Skeletal muscle satellite cell (primary cell): ENCODE measurements at regions not wholly inside any gene's neighbourhood (a gene's known extent, or its start where the extent isn't known, plus 50 kb on each side); places are given as distances from the start of the nearest gene placed in this dataset.
"Not testable (repeated sequence)": the region's sequence is repeated elsewhere in the genome, so short reads cannot be mapped to it uniquely, and the experiment has no call there.

Experiments used
- H3K27me3 ChIP-seq: 2 replicates; pipeline ENCODE4 v1.7.0; 2013; ENCODE audit warnings: low read length; ENCODE audit not compliant: control insufficient read depth, insufficient read depth
- H3K36me3 ChIP-seq: 2 replicates; pipeline ENCODE4 v1.7.0; 2013; ENCODE audit warnings: mild to moderate bottlenecking, control low read depth, low read length; ENCODE audit not compliant: insufficient read depth
- H3K4me1 ChIP-seq: 2 replicates; pipeline ENCODE4 v1.7.0; 2013; ENCODE audit warnings: low read length; ENCODE audit not compliant: control insufficient read depth, insufficient read depth
- H3K4me2 ChIP-seq: 2 replicates; pipeline ENCODE4 v1.7.0; 2013; ENCODE audit warnings: mild to moderate bottlenecking, low read length
- H3K4me3 ChIP-seq: 2 replicates; pipeline ENCODE4 v1.7.0; 2013; ENCODE audit warnings: low read length
- H3K9ac ChIP-seq: 2 replicates; pipeline ENCODE4 v1.7.0; 2013; ENCODE audit warnings: mild to moderate bottlenecking, low read depth, low read length, moderate library complexity
- H3K9me3 ChIP-seq: replicated peaks from 2 replicates; pipeline ENCODE4 v1.7.0; 2013; ENCODE audit warnings: mild to moderate bottlenecking, control low read depth, low read length

DNA sequence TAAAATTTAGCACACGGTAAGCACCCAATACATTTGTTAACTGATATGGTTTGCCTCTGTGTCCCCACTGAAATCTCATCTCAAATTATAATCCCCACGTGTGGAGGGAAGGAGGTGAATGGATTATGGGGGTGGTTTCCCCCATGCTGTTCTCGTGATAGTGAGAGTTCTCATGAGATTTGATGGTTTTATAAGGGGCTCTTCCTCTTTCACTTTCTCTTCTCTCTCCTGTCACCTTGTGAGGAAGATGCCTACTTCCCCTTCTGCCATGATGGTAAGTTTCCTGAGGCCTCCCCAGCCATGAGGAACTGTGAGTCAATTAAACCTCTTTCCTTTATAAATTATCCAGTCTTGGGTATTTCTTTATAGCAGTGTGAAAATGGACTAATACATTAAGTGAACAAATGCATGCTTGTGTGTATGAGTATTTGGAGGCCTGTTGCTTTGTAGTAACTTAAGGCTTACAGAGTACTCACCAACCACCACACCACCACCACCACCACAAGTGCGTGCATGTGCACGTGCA, 159.8 kb downstream of the MTX2 start:
- not testable (repeated sequence) for H3K4me3 ChIP-seq, H3K4me1 ChIP-seq, H3K27me3 ChIP-seq, H3K9me3 ChIP-seq, H3K9ac ChIP-seq, H3K4me2 ChIP-seq, H3K36me3 ChIP-seq

DNA sequence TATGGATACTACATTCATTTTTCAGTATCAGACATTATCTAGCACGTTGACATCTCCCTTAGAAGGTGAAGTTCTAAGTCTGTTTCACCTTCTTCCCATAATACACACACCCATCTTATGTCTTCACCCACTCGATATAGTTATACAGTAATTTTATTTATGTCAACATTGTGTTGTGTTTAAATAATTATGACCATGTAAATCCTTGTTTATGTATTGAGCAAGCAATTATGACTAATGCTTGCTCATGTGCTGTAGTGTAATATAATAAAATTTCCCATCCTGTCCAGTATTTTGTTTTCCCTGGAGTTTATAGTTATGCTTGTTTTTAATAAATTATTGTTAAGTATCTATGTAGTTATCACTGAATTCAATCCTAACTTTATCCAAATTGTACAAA, 163.2 kb downstream of the MTX2 start:
- Histone ChIP-seq H3K4me3 (no peak overlapping the region), H3K36me3 (no peaks in the 10 kb centered on the region), H3K4me2 (no peak overlapping the region)

DNA sequence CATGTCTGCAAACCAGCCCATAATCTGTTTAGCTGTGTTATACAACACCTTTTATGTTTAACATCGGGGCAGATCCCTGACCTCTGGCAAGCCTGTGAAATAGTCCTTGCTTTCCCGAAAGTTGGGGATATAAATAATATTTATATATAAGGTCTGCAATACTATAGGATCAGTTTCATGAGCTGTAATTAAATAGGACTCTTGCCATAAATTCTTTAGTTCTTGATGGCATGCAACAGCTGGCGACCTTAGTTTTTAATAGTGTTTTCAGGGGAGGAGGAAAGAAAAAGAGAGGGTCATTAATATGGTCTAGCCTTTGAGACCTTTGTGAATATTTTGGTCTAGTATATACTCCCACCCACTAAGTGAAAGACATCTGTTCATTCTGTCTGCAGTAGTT, 166.5 kb downstream of the MTX2 start:
- H3K4me2 ChIP-seq, result no peak overlapping the region
- peaks cover 3% of the 10 kb centered on the region for H3K4me1 ChIP-seq
- H3K4me3 ChIP-seq, result no peak overlapping the region
- no peaks in the 10 kb centered on the region for H3K27me3 ChIP-seq
- H3K9me3 ChIP-seq, result no peaks in the 10 kb centered on the region
- no peak overlapping the region for H3K9ac ChIP-seq
- H3K36me3 ChIP-seq, result no peaks in the 10 kb centered on the region

More for the DNA sequence above, 163.2 kb downstream of the MTX2 start:
- Histone ChIP-seq H3K9ac (no peak overlapping the region), H3K4me1 (peaks cover 3% of the 10 kb centered on the region), H3K27me3 (no peaks in the 10 kb centered on the region), H3K9me3 (no peaks in the 10 kb centered on the region)

DNA sequence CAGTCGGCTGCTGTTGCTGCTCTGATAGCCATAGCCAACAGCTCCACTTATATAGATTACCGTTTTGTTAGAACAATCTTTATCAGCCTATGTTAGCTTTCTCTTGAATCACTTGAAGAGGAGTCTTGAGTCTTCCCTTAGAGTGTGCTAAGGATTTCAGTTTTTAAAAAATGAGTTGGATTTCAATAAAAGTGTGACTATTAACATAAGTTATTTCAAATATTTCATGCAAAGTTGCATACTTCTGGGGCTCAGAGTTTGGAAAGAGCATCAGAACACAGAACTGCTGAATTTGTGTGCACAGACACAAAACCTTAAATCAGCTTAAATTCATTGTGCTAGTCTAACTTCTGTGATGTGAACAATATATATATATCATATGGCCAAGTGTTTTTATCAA, 174.7 kb downstream of the MTX2 start:
- Histone ChIP-seq H3K9ac (no peak overlapping the region), H3K4me1 (peaks cover 19% of the 10 kb centered on the region), H3K36me3 (no peaks in the 10 kb centered on the region), H3K9me3 (no peaks in the 10 kb centered on the region), H3K27me3 (no peaks in the 10 kb centered on the region), H3K4me2 (no peak overlapping the region), H3K4me3 (no peak overlapping the region)

DNA sequence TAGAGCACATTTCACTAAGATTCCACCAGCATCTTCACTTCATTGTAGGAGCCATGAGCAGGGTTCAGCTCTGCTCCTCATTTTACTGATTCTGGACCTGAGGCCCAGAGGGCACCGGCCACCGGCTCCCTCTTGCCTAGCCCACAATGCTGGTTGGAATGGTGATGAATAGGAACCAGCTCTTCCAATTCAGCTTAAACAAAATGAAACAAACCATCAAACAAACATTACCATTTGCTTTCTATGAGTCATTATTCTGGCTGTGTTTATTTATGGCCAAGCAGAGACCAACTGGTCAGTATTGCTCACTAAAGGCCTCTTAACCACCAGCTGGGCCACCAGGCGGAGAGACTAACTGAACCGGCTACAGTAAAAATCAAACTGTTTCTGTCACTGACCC, 176.7 kb downstream of the MTX2 start:
- H3K9ac ChIP-seq, result no peak overlapping the region
- no peaks in the 10 kb centered on the region for H3K9me3 ChIP-seq
- no peak overlapping the region for H3K4me3 ChIP-seq
- H3K4me2 ChIP-seq, result no peak overlapping the region
- no peaks in the 10 kb centered on the region for H3K36me3 ChIP-seq
- H3K27me3 ChIP-seq, result no peaks in the 10 kb centered on the region
- peaks cover 19% of the 10 kb centered on the region for H3K4me1 ChIP-seq

DNA sequence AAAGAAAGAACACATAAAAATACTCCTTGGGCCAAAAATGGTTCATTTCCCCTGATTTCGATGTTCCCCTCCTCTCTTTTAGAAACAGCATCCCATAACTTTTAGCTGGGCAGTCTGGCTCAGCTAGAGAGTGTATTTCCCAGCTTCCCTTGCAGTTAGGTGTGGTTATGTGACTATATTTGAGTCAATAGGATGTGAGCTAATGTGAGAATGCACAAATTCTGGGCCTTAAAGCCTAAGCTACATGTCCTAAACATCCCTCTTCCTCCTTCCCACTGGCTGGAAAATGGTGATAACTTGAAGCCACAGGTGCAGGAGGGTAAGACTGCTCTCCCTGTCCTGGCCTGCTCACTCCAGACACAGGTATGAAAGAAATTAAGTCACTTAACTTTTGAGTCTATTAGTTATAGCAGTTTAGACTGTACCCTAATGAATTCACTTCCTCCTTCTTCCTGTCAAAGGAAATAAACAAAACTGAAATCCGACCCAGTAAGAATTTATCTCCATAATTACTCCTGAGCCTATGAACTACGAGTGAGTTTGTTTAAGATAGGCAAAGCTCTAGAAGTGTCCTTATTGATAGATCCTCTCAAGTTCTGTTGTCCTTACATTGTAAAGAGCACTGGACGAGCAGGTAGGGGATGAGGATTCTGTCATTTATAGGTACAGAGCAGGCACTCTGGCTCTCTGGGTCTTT, 177.6 kb downstream of the MTX2 start:
- Histone ChIP-seq H3K36me3 (no peaks in the 10 kb centered on the region), H3K4me2 (no peak overlapping the region), H3K9me3 (no peaks in the 10 kb centered on the region), H3K9ac (no peak overlapping the region), H3K4me3 (no peak overlapping the region), H3K4me1 (peaks cover 19% of the 10 kb centered on the region), H3K27me3 (no peaks in the 10 kb centered on the region)

DNA sequence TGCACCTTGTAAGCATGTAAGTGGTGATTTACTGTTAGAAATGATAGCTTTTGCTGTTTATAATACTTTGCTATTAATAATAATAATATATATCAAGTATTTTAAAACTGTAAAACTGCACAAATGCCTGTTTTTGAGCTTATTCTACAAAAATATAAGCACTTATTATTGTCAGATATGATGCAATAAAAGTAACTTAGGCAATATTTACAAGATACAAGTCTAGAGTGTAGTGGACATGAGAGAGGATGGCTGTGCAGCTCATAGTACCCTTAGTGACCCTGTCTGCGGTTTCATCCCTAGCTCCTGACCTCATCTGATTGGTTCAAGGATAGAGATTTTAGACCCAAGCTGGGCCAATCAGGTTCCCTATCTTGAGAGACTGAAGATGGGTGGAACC, 178.4 kb downstream of the MTX2 start:
- H3K4me2 ChIP-seq, result no peak overlapping the region
- no peaks in the 10 kb centered on the region for H3K27me3 ChIP-seq
- H3K4me1 ChIP-seq, result peaks cover 19% of the 10 kb centered on the region

DNA sequence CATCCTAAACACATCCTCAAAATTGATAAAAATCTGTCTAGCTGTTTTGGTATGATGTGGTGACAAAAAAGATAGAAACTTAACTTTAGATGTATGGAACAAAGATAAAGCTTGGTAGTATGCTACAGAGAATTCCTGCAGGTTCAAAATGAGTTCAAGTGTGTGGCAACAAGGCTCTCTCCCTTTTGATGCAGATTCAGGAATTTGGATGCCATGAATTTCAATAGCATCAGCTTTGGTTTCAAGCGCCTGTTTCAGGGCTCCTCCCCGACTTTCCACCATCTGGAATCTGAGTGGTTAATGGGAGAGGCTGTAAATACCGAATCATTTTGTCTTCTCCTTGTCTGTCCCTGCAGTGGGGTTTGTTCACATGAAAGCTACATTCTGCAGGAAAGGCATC, 180.6 kb downstream of the MTX2 start:
- Histone ChIP-seq H3K4me2 (no peak overlapping the region), H3K36me3 (no peaks in the 10 kb centered on the region), H3K27me3 (no peaks in the 10 kb centered on the region), H3K9me3 (no peaks in the 10 kb centered on the region), H3K4me3 (no peak overlapping the region), H3K4me1 (peaks cover 15% of the 10 kb centered on the region), H3K9ac (no peak overlapping the region)

More for the DNA sequence above, 178.4 kb downstream of the MTX2 start:
- no peak overlapping the region for H3K9ac ChIP-seq
- no peak overlapping the region for H3K4me3 ChIP-seq
- no peaks in the 10 kb centered on the region for H3K9me3 ChIP-seq
- no peaks in the 10 kb centered on the region for H3K36me3 ChIP-seq

DNA sequence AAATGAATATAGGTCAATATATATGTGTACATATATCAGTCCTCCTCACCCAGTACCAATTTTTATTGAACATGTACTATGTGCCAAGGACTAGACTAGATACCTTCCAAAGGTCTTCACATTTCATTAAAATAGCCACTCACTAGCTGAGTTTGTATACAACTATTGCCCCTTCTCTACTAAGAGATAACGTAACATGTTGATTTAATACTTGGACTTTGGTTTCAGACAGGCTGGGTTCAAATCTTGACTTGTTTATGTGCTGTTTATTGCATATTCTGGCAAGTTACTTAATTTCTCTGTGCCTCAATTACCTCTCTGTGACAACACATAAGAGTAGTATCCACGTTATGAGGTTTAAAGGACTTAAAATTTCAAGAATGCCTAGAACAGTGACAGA, 184.5 kb downstream of the MTX2 start:
- Histone ChIP-seq H3K4me1 (no peaks in the 10 kb centered on the region), H3K4me3 (no peak overlapping the region), H3K36me3 (no peaks in the 10 kb centered on the region), H3K27me3 (peaks cover 7% of the 10 kb centered on the region), H3K9ac (no peak overlapping the region), H3K9me3 (no peaks in the 10 kb centered on the region), H3K4me2 (no peak overlapping the region)

DNA sequence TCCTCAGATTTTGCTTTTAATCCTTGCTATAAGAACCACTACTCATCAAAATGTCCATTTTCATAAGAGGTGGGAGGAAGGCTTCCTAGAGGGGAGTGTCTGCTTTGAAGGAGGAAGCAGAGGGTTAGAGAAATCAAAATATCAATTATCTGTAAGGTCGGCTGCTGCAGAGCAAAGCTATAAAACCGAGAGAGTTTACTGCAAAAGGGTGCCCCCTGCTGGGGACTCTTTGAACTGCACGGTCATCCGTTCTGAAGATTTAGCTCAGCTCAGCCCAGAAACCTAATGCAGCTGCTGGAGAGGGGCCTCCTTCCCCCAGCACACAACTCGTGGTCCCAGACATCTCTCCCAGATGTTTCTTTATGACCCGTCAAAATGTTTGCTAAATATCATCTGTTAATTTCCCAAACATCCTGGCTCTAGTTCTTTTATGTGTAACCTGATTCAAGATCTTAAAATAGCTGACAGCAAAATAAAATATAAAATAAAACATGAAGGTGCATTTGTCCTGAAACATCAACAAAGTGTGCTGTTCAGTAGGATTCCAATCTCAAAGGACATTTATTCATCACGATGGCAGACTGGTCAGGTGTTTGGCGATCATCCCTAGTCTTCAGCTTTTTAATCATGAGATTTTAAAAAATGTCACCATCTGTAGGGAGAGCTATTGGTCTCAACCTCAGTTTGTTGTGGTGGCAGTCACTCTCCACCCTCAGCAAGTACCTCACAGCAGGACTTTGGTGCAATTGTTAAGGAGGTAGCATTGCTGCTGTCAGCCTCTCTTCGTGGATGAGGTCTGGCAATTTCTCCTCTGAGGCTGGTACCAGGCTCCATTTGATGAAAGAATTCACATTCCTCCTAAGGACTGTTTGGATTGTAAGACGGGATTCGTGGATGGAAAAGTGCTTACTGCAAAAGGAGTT, 185.9 kb downstream of the MTX2 start:
- no peaks in the 10 kb centered on the region for H3K4me1 ChIP-seq
- no peak overlapping the region for H3K4me3 ChIP-seq
- H3K4me2 ChIP-seq, result no peak overlapping the region
- peaks cover 7% of the 10 kb centered on the region for H3K27me3 ChIP-seq
- no peaks in the 10 kb centered on the region for H3K9me3 ChIP-seq
- H3K9ac ChIP-seq, result no peak overlapping the region
- no peaks in the 10 kb centered on the region for H3K36me3 ChIP-seq

DNA sequence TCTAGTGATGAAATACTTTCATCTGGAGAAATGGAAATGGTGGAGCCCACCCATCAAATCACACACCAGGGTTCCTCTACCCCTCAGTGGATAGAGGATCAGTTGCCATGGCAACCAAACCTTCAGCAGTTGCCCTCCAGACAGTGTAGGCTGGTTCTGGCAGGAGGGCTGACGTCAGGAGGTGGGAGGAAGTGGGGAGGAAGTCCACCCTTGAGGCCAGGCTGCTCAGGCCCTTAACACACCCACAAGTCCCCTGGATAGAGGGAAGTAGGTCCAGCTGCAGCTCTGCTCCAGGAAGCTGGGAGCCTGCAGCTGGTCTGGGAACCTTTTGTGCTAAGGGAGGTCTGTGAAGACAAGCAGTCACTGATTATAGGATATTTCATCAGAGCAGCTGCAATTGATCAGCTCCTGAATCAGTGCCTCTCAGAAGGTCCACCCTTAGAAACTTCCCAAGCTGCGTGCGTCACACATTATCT, 186.6 kb downstream of the MTX2 start:
- H3K9me3 ChIP-seq, result no peaks in the 10 kb centered on the region
- peaks cover 7% of the 10 kb centered on the region for H3K27me3 ChIP-seq
- H3K36me3 ChIP-seq, result no peaks in the 10 kb centered on the region
- H3K4me3 ChIP-seq, result no peak overlapping the region
- H3K9ac ChIP-seq, result no peak overlapping the region
- H3K4me2 ChIP-seq, result no peak overlapping the region
- H3K4me1 ChIP-seq, result peaks cover 2% of the 10 kb centered on the region
